ENCODE measurements at regions not wholly inside any gene's neighbourhood (a gene's known extent, or its start where the extent isn't known, plus 50 kb on each side); places are given as distances from the start of the nearest gene placed in this dataset.

- TF ChIP-seq CTCF (IDR thresholded peaks at IDR 0.05) (no peak), EZH2 (IDR thresholded peaks at IDR 0.05; ENCODE audit: borderline replicate concordance, insufficient read depth, low read depth, low read length, poor library complexity, severe bottlenecking) (no peak)
Observed at GRCh38 chr16:49201118-49201517, 80.5 kb downstream of the CBLN1 start.

All from B cell (primary cell).